Neuronal stem cell (in vitro differentiated cells): ENCODE measurements at regions not wholly inside any gene's neighbourhood (a gene's known extent, or its start where the extent isn't known, plus 50 kb on each side); places are given as distances from the start of the nearest gene placed in this dataset.

ENCODE experiments used
- DNase-seq: peaks from one replicate; pipeline ENCODE4 v3.0.0-alpha.2; 2013; ENCODE audit warnings: low spot score
- H2AFZ ChIP-seq: one replicate; pipeline ENCODE4 v1.6.1; 2013; ENCODE audit warnings: mild to moderate bottlenecking, low read length, inconsistent platforms
- H2AK5ac ChIP-seq: 2 replicates; pipeline ENCODE4 v1.6.1; 2013; ENCODE audit warnings: low read depth, mild to moderate bottlenecking, inconsistent platforms, low read length, moderate library complexity, mixed read lengths
- H2BK120ac ChIP-seq: 2 replicates; pipeline ENCODE4 v1.6.1; 2013; ENCODE audit warnings: low read depth, mild to moderate bottlenecking, inconsistent platforms, low read length, moderate library complexity, mixed read lengths
- H2BK12ac ChIP-seq: one replicate; pipeline ENCODE4 v1.6.1; 2013; ENCODE audit warnings: low read length, inconsistent platforms
- H2BK15ac ChIP-seq: 2 replicates; pipeline ENCODE4 v1.6.1; 2013; ENCODE audit warnings: mild to moderate bottlenecking, low read length, inconsistent platforms, mixed read lengths
- H2BK5ac ChIP-seq: one replicate; pipeline ENCODE4 v1.6.1; 2013; ENCODE audit warnings: inconsistent platforms, mild to moderate bottlenecking, low read length, moderate library complexity
- H3K14ac ChIP-seq: one replicate; pipeline ENCODE4 v1.6.1; 2013; ENCODE audit warnings: low read length, inconsistent platforms
- H3K18ac ChIP-seq: 2 replicates; pipeline ENCODE4 v1.6.1; 2013; ENCODE audit warnings: low read length, inconsistent platforms
- H3K23ac ChIP-seq: 2 replicates; pipeline ENCODE4 v1.6.1; 2013; ENCODE audit warnings: low read depth, mild to moderate bottlenecking, mixed read lengths, low read length, inconsistent platforms; ENCODE audit not compliant: poor library complexity
- H3K27ac ChIP-seq: replicated peaks from 3 replicates; pipeline ENCODE4 v1.5.1; 2013; ENCODE audit warnings: low read length, inconsistent platforms
- H3K27me3 ChIP-seq, 3 experiments: 2 replicates each; pipeline ENCODE4 v1.6.1; 2013; ENCODE audit warnings: low read length in 3 of 3, mild to moderate bottlenecking in 2 of 3, inconsistent platforms in 1 of 3, low read depth in 1 of 3, mixed read lengths in 1 of 3, moderate library complexity in 1 of 3; ENCODE audit not compliant: control insufficient read depth in 3 of 3, insufficient read depth in 3 of 3
- H3K36me3 ChIP-seq, 2 donors: replicated peaks in 1 of 2; 2 replicates each; pipeline ENCODE4 v1.6.1; 2013; ENCODE audit warnings: low read length in 2 of 2; ENCODE audit not compliant: control insufficient read depth in 2 of 2, insufficient read depth in 2 of 2
- H3K4ac ChIP-seq: 2 replicates; pipeline ENCODE4 v1.6.1; 2013; ENCODE audit warnings: inconsistent platforms, mild to moderate bottlenecking, low read length, moderate library complexity
- H3K4me1 ChIP-seq, 2 donors: 1 replicate in 1 of 2; 2 replicates in 1 of 2; pipeline ENCODE4 v1.6.1; 2013; ENCODE audit warnings: low read length in 2 of 2, low read depth in 1 of 2; ENCODE audit not compliant: control insufficient read depth in 2 of 2, insufficient read depth in 1 of 2
- H3K4me2 ChIP-seq: one replicate; pipeline ENCODE4 v1.6.1; 2013; ENCODE audit warnings: mild to moderate bottlenecking, low read length, inconsistent platforms; ENCODE audit not compliant: insufficient read depth, poor library complexity, severe bottlenecking
- H3K4me3 ChIP-seq, 2 donors: 2 replicates each; pipeline ENCODE4 v1.5.1; 2013; ENCODE audit warnings: low read length in 2 of 2, mild to moderate bottlenecking in 2 of 2, inconsistent platforms in 1 of 2, moderate library complexity in 1 of 2
- H3K79me1 ChIP-seq: one replicate; pipeline ENCODE4 v1.6.1; 2013; ENCODE audit warnings: low read depth, mild to moderate bottlenecking, inconsistent platforms, low read length, moderate library complexity
- H3K9ac ChIP-seq: one replicate; pipeline ENCODE4 v1.6.1; 2013; ENCODE audit warnings: mild to moderate bottlenecking, low read depth, low read length, inconsistent platforms; ENCODE audit not compliant: poor library complexity
- H3K9me3 ChIP-seq, 2 donors: replicated peaks in 1 of 2; 2 replicates each; pipeline versions ENCODE3 to v1.6.1; 2013; ENCODE audit warnings: low read length in 2 of 2, mild to moderate bottlenecking in 2 of 2, inconsistent platforms in 1 of 2, low read depth in 1 of 2, mixed read lengths in 1 of 2, moderate library complexity in 1 of 2; ENCODE audit not compliant: control insufficient read depth in 2 of 2, insufficient read depth in 1 of 2
- H4K8ac ChIP-seq: one replicate; pipeline ENCODE4 v1.6.1; 2013; ENCODE audit warnings: low read depth, mild to moderate bottlenecking, inconsistent platforms, low read length, moderate library complexity
- H4K91ac ChIP-seq: one replicate; pipeline ENCODE4 v1.6.1; 2013; ENCODE audit warnings: low read length, low read depth, mild to moderate bottlenecking, inconsistent platforms; ENCODE audit not compliant: poor library complexity
- WGBS, 2 donors: extraction: QIAGEN DNeasy Blood & Tissue Kit; methylation state at CpG; one replicate each; pipeline ENCODE4 v1.1.7; 2013; ENCODE audit warnings: missing lambda C conversion rate in 2 of 2, mixed read lengths in 1 of 2; ENCODE audit not compliant: insufficient read length in 2 of 2, insufficient replicate concordance in 1 of 2; ENCODE audit errors: extremely low coverage in 2 of 2; 5-methylcytosine and 5-hydroxymethylcytosine counted together

DNA sequence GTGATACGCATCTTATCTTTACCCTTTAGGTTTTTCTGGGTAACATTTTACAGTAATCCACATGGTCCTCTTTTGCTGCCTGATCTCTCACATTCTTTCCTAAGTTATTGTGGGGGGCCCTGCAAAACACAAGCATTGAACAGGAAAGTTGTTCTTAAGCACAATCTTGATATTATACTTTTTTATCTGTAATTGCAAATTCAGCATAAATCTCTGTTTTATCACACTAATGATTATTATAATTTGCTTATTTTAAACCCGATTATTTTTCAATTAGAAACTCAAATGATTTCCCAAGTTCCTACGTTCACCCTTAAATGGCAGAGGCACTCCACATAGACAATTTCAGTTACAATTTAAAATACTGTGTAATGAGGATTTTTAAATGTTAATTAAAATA lies 386.0 kb upstream of the GYPC start:
- Histone ChIP-seq H3K4me3 (no peak overlapping the region), H3K4me1 (no peaks in the 10 kb centered on the region), H2BK12ac (no peak overlapping the region), H3K4me2 (no peak overlapping the region), H2BK15ac (no peak overlapping the region), H3K36me3 (no peaks in the 10 kb centered on the region), H3K9me3 (no peaks in the 10 kb centered on the region), H3K14ac (no peak overlapping the region), H3K4ac (no peak overlapping the region), H4K8ac (no peak overlapping the region), H2AFZ (no peak overlapping the region), H3K79me1 (no peaks in the 10 kb centered on the region), H2BK120ac (no peak overlapping the region), H2BK5ac (no peak overlapping the region), H3K27ac (no peak overlapping the region), H3K18ac (no peak overlapping the region), H4K91ac (no peak overlapping the region), H2AK5ac (no peak overlapping the region), H3K27me3 (no peaks in the 10 kb centered on the region), H3K9ac (no peak overlapping the region), H3K23ac (no peak overlapping the region)
- no peak for DNase-seq
- WGBS, 2 donors = no CpG with 5 or more reads among the region's 3 CpGs

DNA sequence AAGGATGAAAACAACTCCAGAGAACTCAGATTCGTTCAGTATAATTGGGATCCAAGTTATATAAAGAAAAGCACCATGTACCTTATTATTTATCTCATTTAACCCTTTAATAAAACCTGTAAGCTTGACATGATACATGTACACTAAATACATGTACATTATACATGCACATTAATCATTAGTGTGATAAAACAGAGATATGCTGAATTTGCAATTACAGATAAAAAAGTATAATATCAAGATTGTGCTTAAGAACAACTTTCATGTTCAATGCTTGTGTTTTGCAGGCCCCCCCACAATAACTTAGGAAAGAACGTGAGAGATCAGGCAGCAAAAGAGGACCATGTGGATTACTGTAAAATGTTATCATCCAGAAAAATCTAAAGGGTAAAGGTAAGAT lies 385.4 kb upstream of the GYPC start:
- H3K36me3 ChIP-seq = no peaks in the 10 kb centered on the region
- H2BK12ac ChIP-seq = no peak overlapping the region
- no peaks in the 10 kb centered on the region for H3K9me3 ChIP-seq

DNA sequence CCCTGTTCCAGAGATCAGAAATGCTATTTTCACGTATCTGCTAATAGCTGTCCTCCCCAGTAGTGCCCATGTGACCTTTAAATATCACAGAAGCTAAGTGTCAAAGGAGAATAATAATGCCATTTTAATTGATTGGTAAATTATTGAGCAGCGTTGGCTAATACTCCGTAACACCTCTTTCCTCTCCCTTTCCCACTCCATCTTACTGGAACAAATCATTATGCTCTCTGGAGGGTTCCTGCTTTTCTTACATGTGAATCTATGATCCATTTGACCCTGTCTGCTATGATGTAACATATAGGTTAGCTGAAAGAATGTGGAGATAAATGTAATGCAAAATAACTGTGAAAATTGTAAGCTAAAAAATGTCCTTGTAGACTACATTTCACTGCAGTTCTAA lies 383.6 kb upstream of the GYPC start:
- Histone ChIP-seq H3K4me3 (no peak overlapping the region), H3K9me3 (no peaks in the 10 kb centered on the region), H4K8ac (no peak overlapping the region), H2AK5ac (no peak overlapping the region), H3K23ac (no peak overlapping the region), H2BK120ac (no peak overlapping the region), H3K14ac (no peak overlapping the region), H3K36me3 (no peaks in the 10 kb centered on the region), H2AFZ (no peak overlapping the region), H3K4me1 (no peaks in the 10 kb centered on the region), H3K4ac (no peak overlapping the region), H3K9ac (no peak overlapping the region), H3K18ac (no peak overlapping the region), H3K27ac (no peak overlapping the region), H3K27me3 (no peaks in the 10 kb centered on the region), H4K91ac (no peak overlapping the region), H2BK12ac (no peak overlapping the region), H3K79me1 (no peaks in the 10 kb centered on the region), H2BK5ac (no peak overlapping the region), H2BK15ac (no peak overlapping the region), H3K4me2 (no peak overlapping the region)
- no peak for DNase-seq
- WGBS, 2 donors = no CpG with 5 or more reads among the region's 3 CpGs

More for the DNA sequence above, 385.4 kb upstream of the GYPC start:
- Histone ChIP-seq H3K4me1 (no peaks in the 10 kb centered on the region), H3K27ac (no peak overlapping the region), H3K4me3 (no peak overlapping the region), H3K79me1 (no peaks in the 10 kb centered on the region), H2BK15ac (no peak overlapping the region), H4K91ac (no peak overlapping the region), H4K8ac (no peak overlapping the region), H3K4ac (no peak overlapping the region), H2AK5ac (no peak overlapping the region), H3K27me3 (no peaks in the 10 kb centered on the region), H3K18ac (no peak overlapping the region), H2AFZ (no peak overlapping the region), H2BK5ac (no peak overlapping the region), H2BK120ac (no peak overlapping the region), H3K23ac (no peak overlapping the region), H3K9ac (no peak overlapping the region), H3K14ac (no peak overlapping the region), H3K4me2 (no peak overlapping the region)
- no peak for DNase-seq
- WGBS, 2 donors = no CpG with 5 or more reads among the region's 2 CpGs

DNA sequence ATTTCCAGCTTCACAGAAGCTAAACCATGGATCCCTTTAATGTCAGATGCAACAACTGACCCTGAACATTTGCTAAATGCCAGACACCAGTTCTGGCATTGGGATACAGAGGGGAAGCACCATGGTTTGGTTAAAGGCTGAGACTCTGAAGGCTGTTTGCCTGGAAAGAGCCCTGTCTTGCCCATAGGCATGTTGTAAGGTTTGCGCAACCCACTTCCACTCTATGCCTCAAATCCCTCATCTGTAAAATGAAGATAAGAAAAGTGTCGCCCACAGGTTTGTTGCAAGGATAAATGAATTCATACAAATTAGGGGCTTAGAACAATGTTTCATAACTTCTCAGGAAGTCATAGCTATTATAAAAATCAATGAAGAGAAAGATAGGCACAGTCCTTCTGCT lies 380.9 kb upstream of the GYPC start:
- H2AFZ ChIP-seq = no peak overlapping the region
- H3K4me1 ChIP-seq = no peaks in the 10 kb centered on the region
- WGBS, 2 donors = no CpG with 5 or more reads among the region's 2 CpGs
- H3K36me3 ChIP-seq = no peaks in the 10 kb centered on the region
- no peak for DNase-seq
- no peak overlapping the region for H3K9ac ChIP-seq
- H3K4me2 ChIP-seq = no peak overlapping the region
- no peak overlapping the region for H3K18ac ChIP-seq
- H3K4ac ChIP-seq = no peak overlapping the region
- no peaks in the 10 kb centered on the region for H3K27me3 ChIP-seq
- H4K91ac ChIP-seq = no peak overlapping the region
- no peak overlapping the region for H3K14ac ChIP-seq
- no peaks in the 10 kb centered on the region for H3K9me3 ChIP-seq
- H2AK5ac ChIP-seq = no peak overlapping the region
- H3K27ac ChIP-seq = no peak overlapping the region
- no peak overlapping the region for H2BK15ac ChIP-seq
- no peak overlapping the region for H3K4me3 ChIP-seq
- H2BK120ac ChIP-seq = no peak overlapping the region
- H3K23ac ChIP-seq = no peak overlapping the region
- no peak overlapping the region for H2BK12ac ChIP-seq
- no peaks in the 10 kb centered on the region for H3K79me1 ChIP-seq
- H4K8ac ChIP-seq = no peak overlapping the region
- H2BK5ac ChIP-seq = no peak overlapping the region
